ENCODE measurements at regions not wholly inside any gene's neighbourhood (a gene's known extent, or its start where the extent isn't known, plus 50 kb on each side); places are given as distances from the start of the nearest gene placed in this dataset.

DNA sequence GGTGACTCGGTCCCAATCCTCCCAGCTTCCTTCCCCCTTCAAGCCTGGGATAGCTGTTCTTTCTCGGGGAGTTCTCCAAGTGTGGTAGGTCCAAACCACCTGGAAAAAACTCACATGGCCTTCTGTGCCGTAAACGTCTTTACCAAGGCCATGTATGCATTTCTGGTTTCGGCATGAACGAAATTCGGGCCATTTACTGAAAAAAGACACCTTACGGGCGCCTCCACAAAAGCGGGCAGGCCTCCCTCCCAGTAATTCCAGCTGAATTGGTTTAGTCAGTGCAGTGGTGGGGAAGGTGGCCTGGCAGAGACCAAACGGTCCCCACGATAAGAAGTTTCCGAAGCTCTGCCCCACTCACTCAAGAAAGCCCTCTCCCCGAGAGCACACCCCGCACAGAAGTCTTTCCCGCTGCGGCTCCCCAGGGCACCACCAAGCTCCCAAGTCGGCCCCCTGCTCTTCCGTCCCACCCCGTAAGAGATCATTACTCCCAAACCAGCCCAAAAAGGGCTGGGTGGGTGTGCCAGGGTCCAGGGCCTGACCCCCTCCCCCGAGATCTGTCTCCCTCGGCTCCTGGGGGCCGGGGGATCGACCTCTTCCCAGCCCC lies 86.3 kb upstream of the MELK start:
- peak overlapping the region; percentile 69 for H3K4me3 Mint-ChIP-seq (ENCODE audit: low read depth, unreplicated experiment)
- peaks cover 12% of the 10 kb centered on the region for H3K36me3 Mint-ChIP-seq (ENCODE audit: insufficient read depth, unreplicated experiment)
- peaks cover 13% of the 10 kb centered on the region for H3K4me1 Mint-ChIP-seq (ENCODE audit: low read depth, unreplicated experiment)
- CTCF ChIA-PET: no interaction called here
- TF ChIP-seq, protein P1, sequence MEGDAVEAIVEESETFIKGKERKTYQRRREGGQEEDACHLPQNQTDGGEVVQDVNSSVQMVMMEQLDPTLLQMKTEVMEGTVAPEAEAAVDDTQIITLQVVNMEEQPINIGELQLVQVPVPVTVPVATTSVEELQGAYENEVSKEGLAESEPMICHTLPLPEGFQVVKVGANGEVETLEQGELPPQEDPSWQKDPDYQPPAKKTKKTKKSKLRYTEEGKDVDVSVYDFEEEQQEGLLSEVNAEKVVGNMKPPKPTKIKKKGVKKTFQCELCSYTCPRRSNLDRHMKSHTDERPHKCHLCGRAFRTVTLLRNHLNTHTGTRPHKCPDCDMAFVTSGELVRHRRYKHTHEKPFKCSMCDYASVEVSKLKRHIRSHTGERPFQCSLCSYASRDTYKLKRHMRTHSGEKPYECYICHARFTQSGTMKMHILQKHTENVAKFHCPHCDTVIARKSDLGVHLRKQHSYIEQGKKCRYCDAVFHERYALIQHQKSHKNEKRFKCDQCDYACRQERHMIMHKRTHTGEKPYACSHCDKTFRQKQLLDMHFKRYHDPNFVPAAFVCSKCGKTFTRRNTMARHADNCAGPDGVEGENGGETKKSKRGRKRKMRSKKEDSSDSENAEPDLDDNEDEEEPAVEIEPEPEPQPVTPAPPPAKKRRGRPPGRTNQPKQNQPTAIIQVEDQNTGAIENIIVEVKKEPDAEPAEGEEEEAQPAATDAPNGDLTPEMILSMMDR (IDR thresholded peaks at IDR 0.05; ENCODE audit: unreplicated experiment): no peak
- DNase-seq: no peak
- no peaks in the 10 kb centered on the region for H3K9me3 Mint-ChIP-seq (ENCODE audit: low read depth, unreplicated experiment)
- no peaks in the 10 kb centered on the region for H3K27me3 Mint-ChIP-seq (ENCODE audit: unreplicated experiment)
- intact Hi-C loops (cut with micrococcal nuclease; ENCODE audit: unreplicated experiment): no loop called here
- BruUV-seq (replicated peaks): no TSS peak
- no peak overlapping the region for H3K27ac Mint-ChIP-seq (ENCODE audit: unreplicated experiment)

DNA sequence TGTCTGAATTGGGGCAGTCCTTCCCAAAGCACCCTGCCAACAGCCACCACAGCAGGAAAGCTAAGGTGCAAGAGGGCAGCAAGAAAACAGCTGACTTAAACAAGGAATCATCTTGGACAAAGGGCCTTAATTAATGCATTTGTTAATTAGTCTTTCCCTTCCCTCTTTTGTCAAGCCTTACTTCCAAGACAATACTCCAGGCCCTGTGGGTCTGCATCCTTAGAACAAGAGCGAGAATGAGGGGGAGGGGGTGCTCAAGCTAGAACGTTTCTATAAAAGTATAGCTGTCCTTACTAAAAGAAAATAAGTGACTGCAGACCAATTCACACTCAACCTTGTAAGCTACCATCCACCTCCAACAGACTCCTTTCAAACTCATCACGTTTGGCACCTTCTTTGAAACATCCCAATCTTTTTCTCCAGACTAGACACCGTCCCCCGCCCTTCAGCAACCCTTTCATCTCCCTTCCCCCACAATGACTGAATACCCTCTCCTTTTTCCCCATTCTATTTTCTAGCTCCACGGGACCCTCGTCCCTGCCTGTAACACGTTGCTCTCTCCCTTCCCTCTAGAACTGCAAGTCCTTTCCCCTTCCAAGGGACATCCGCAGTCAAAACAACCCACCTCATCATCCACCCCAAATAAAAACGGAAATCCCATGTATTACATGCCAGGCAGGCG lies 85.7 kb upstream of the RNF38 start:
- TSS peak; percentile 25 for BruUV-seq (replicated peaks)
- Mint-ChIP-seq H3K4me1 (ENCODE audit: low read depth, unreplicated experiment) (peaks cover 13% of the 10 kb centered on the region), H3K27ac (ENCODE audit: unreplicated experiment) (no peak overlapping the region), H3K9me3 (ENCODE audit: low read depth, unreplicated experiment) (no peaks in the 10 kb centered on the region), H3K36me3 (ENCODE audit: insufficient read depth, unreplicated experiment) (peaks cover 12% of the 10 kb centered on the region), H3K27me3 (ENCODE audit: unreplicated experiment) (no peaks in the 10 kb centered on the region), H3K4me3 (ENCODE audit: low read depth, unreplicated experiment) (peak overlapping the region; percentile 69)
- no peak for DNase-seq
- TF ChIP-seq, protein P1 (IDR thresholded peaks at IDR 0.05; ENCODE audit: unreplicated experiment): no peak
- intact Hi-C loops (cut with micrococcal nuclease; ENCODE audit: unreplicated experiment): no loop called here
- CTCF ChIA-PET: no interaction called here

DNA sequence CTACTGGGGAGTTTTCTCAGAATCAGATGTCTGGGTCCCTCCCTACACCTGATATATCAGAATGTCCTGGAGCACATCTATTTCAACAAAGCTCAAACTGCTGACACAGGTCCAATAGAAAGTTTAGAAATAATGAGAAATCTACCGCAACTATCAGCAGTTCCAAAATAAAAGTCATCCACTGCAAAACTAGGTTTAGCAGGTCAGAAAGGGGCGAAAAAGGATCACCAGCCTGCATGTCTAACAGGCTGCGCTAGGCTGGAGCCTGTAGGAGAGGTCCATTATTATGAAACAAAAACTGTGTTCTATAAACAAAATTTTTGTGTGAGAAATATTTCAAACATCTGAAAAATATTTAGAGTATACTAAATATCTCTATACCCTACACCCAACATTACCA lies 84.1 kb upstream of the RNF38 start:
- H3K4me1 Mint-ChIP-seq (ENCODE audit: low read depth, unreplicated experiment): peaks cover 13% of the 10 kb centered on the region
- intact Hi-C loops (cut with micrococcal nuclease; ENCODE audit: unreplicated experiment): no loop called here
- peaks cover 12% of the 10 kb centered on the region for H3K36me3 Mint-ChIP-seq (ENCODE audit: insufficient read depth, unreplicated experiment)
- TF ChIP-seq, protein P1 (IDR thresholded peaks at IDR 0.05; ENCODE audit: unreplicated experiment): no peak
- DNase-seq: no peak
- no peak overlapping the region for H3K27ac Mint-ChIP-seq (ENCODE audit: unreplicated experiment)
- no TSS peak for BruUV-seq (replicated peaks)
- no peaks in the 10 kb centered on the region for H3K9me3 Mint-ChIP-seq (ENCODE audit: low read depth, unreplicated experiment)
- no peaks in the 10 kb centered on the region for H3K27me3 Mint-ChIP-seq (ENCODE audit: unreplicated experiment)
- H3K4me3 Mint-ChIP-seq (ENCODE audit: low read depth, unreplicated experiment): no peak overlapping the region
- CTCF ChIA-PET: no interaction called here

DNA sequence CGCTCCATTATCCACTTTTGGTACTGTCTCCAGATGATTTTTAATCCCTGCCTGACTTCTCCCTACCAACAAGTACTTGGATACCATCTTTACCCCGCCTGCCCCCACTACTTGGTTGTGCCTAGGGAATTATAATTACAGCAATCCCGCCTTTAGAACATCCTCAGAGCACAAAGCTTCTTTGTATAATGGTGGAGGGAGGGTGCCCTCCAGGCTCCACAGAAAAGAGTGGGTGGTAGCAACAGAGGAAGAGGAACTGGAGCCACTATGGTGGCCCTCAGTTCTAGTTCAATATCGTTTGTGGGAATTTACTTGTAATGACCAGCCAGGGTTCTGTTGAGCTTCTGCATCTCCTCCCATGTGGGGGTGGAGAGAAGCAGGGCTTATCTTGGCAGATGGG lies 79.0 kb upstream of the RNF38 start:
- CTCF ChIA-PET: no interaction called here

More for the DNA sequence above, 79.0 kb upstream of the RNF38 start:
- DNase-seq: no peak
- no TSS peak for BruUV-seq (replicated peaks)
- Mint-ChIP-seq H3K27ac (ENCODE audit: unreplicated experiment) (no peak overlapping the region), H3K27me3 (ENCODE audit: unreplicated experiment) (no peaks in the 10 kb centered on the region), H3K4me1 (ENCODE audit: low read depth, unreplicated experiment) (no peaks in the 10 kb centered on the region), H3K36me3 (ENCODE audit: insufficient read depth, unreplicated experiment) (no peaks in the 10 kb centered on the region), H3K4me3 (ENCODE audit: low read depth, unreplicated experiment) (no peak overlapping the region), H3K9me3 (ENCODE audit: low read depth, unreplicated experiment) (no peaks in the 10 kb centered on the region)
- intact Hi-C loops (cut with micrococcal nuclease; ENCODE audit: unreplicated experiment): no loop called here
- TF ChIP-seq, protein P1 (IDR thresholded peaks at IDR 0.05; ENCODE audit: unreplicated experiment): no peak

Measured in Calu3 (cell line).